ENCODE measurements at regions not wholly inside any gene's neighbourhood (a gene's known extent, or its start where the extent isn't known, plus 50 kb on each side); places are given as distances from the start of the nearest gene placed in this dataset.

GRCh38 chr2:223386189-223386588 is 216.0 kb downstream of the SCG2 start:
- no peak for DNase-seq (ENCODE audit: low read depth)

GRCh38 chr2:223386984-223387383 is 215.2 kb downstream of the SCG2 start:
- DNase-seq (ENCODE audit: low read depth), result no peak

GRCh38 chr2:223389624-223390023 is 212.5 kb downstream of the SCG2 start:
- no peak for DNase-seq (ENCODE audit: low read depth)

- no peak for DNase-seq (ENCODE audit: low read depth)
Measured at GRCh38 chr2:223396993-223397392, 205.2 kb downstream of the SCG2 start.

GRCh38 chr2:223399357-223399957 is 202.7 kb downstream of the SCG2 start:
- no peak for DNase-seq (ENCODE audit: low read depth)

GRCh38 chr2:223404616-223405015 is 197.5 kb downstream of the SCG2 start:
- no peak for DNase-seq (ENCODE audit: low read depth)

- no peak for DNase-seq (ENCODE audit: low read depth)
Measured at GRCh38 chr2:223414646-223415045, 187.5 kb downstream of the SCG2 start.

GRCh38 chr2:223415071-223415470 is 187.1 kb downstream of the SCG2 start:
- DNase-seq (ENCODE audit: low read depth), result no peak

- no peak for DNase-seq (ENCODE audit: low read depth)
Measured at GRCh38 chr2:223416815-223417610, 185.1 kb downstream of the SCG2 start.

GRCh38 chr2:223418131-223418530 is 184.0 kb downstream of the SCG2 start:
- no peak for DNase-seq (ENCODE audit: low read depth)

GRCh38 chr2:223418604-223419199 is 183.5 kb downstream of the SCG2 start:
- no peak for DNase-seq (ENCODE audit: low read depth)

GRCh38 chr2:223420048-223420447 is 182.1 kb downstream of the SCG2 start:
- DNase-seq (ENCODE audit: low read depth), result no peak

- DNase-seq (ENCODE audit: low read depth), result no peak
Measured at GRCh38 chr2:223431479-223431878, 170.7 kb downstream of the SCG2 start.

- DNase-seq (ENCODE audit: low read depth), result no peak
Measured at GRCh38 chr2:223433461-223433860, 168.7 kb downstream of the SCG2 start.

GRCh38 chr2:223437788-223438187 is 164.4 kb downstream of the SCG2 start:
- no peak for DNase-seq (ENCODE audit: low read depth)

- no peak for DNase-seq (ENCODE audit: low read depth)
Measured at GRCh38 chr2:223439184-223439583, 163.0 kb downstream of the SCG2 start.

- DNase-seq (ENCODE audit: low read depth), result no peak
Measured at GRCh38 chr2:223439786-223440185, 162.4 kb downstream of the SCG2 start.

GRCh38 chr2:223442847-223443246 is 159.3 kb downstream of the SCG2 start:
- no peak for DNase-seq (ENCODE audit: low read depth)

GRCh38 chr2:223450246-223450645 is 151.9 kb downstream of the SCG2 start:
- no peak for DNase-seq (ENCODE audit: low read depth)

GRCh38 chr2:223457301-223457700 is 144.9 kb downstream of the SCG2 start:
- no peak for DNase-seq (ENCODE audit: low read depth)

GRCh38 chr2:223459328-223459939 is 142.7 kb downstream of the SCG2 start:
- no peak for DNase-seq (ENCODE audit: low read depth)

- DNase-seq (ENCODE audit: low read depth), result no peak
Measured at GRCh38 chr2:223460209-223460608, 142.0 kb downstream of the SCG2 start.

GRCh38 chr2:223460774-223461211 is 141.4 kb downstream of the SCG2 start:
- no peak for DNase-seq (ENCODE audit: low read depth)
